ENCODE measurements at regions not wholly inside any gene's neighbourhood (a gene's known extent, or its start where the extent isn't known, plus 50 kb on each side); places are given as distances from the start of the nearest gene placed in this dataset.

DNA sequence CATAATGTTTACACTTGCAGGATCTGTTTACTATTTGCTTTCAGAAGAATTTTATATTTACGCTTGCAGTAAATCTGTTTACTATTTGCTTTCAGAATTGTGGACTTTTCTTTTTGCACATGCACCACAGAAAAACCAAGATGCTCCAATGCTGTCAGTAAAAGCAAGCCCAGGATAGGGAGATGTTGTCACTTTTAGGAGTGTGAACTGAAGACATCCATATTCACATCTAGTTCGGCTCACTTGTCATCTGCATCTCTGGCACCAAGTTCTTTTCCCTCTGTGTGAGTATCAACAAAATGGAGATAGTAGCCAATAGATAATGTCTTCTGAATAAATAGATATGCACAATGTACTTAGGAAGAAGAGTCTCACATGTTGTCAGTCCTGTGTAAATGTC lies 109.3 kb upstream of the MXRA5 start:
- no peak overlapping the region for H3K27ac ChIP-seq (ENCODE audit: low read length)
- no peaks in the 10 kb centered on the region for H3K36me3 Mint-ChIP-seq
- peaks cover 0 to 5% of the 10 kb centered on the region in 2 donors for H3K9me3 Mint-ChIP-seq
- H3K4me3 Mint-ChIP-seq, result no peak overlapping the region
- H3K9me3 ChIP-seq (ENCODE audit: control insufficient read depth, insufficient read depth, low read length), result no peaks in the 10 kb centered on the region
- H3K4me1 ChIP-seq (ENCODE audit: control insufficient read depth, insufficient read depth, low read length), result no peaks in the 10 kb centered on the region
- no peaks in the 10 kb centered on the region for H3K4me1 Mint-ChIP-seq
- TF ChIP-seq, protein P1, sequence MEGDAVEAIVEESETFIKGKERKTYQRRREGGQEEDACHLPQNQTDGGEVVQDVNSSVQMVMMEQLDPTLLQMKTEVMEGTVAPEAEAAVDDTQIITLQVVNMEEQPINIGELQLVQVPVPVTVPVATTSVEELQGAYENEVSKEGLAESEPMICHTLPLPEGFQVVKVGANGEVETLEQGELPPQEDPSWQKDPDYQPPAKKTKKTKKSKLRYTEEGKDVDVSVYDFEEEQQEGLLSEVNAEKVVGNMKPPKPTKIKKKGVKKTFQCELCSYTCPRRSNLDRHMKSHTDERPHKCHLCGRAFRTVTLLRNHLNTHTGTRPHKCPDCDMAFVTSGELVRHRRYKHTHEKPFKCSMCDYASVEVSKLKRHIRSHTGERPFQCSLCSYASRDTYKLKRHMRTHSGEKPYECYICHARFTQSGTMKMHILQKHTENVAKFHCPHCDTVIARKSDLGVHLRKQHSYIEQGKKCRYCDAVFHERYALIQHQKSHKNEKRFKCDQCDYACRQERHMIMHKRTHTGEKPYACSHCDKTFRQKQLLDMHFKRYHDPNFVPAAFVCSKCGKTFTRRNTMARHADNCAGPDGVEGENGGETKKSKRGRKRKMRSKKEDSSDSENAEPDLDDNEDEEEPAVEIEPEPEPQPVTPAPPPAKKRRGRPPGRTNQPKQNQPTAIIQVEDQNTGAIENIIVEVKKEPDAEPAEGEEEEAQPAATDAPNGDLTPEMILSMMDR (IDR thresholded peaks at IDR 0.05), result no peak
- H3K27me3 Mint-ChIP-seq (ENCODE audit: low read depth in 2 of 2), result peaks cover 6 to 28% of the 10 kb centered on the region in 2 donors
- ATAC-seq (no peak), DNase-seq (no peak)
- H3K4me3 ChIP-seq (ENCODE audit: low read length), result no peak overlapping the region
- H3K27me3 ChIP-seq (ENCODE audit: control insufficient read depth, insufficient read depth, low read length), result no peaks in the 10 kb centered on the region
- H3K27ac Mint-ChIP-seq, result no peak overlapping the region
- WGBS (ENCODE audit: insufficient coverage), result no CpG with 5 or more reads among the region's 2 CpGs
- no peaks in the 10 kb centered on the region for H3K36me3 ChIP-seq (ENCODE audit: control insufficient read depth, insufficient read depth, low read length)
- intact Hi-C loops (cut with micrococcal nuclease), result no loop called here

DNA sequence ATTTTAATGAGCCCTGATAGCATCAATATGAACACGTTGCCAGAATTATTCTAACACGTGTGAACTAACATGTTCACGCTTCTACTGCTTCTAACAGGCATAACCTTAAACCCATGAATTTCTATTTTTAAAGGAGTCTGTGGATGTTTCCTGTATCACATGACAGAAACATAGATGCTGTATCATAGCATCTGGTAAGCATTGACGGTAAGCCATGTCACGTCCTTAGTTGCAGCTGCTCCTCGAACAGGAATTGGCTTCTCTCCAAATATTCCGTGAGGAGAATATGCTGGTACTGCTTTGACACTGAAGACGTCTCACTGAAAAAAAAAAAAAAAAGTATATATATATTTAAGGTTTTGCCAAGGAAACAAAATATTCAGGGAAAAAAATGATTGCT lies 105.1 kb upstream of the MXRA5 start:
- no peak overlapping the region for H3K4me3 Mint-ChIP-seq
- H3K9me3 ChIP-seq (ENCODE audit: control insufficient read depth, insufficient read depth, low read length), result no peaks in the 10 kb centered on the region
- H3K4me1 ChIP-seq (ENCODE audit: control insufficient read depth, insufficient read depth, low read length), result no peaks in the 10 kb centered on the region

DNA sequence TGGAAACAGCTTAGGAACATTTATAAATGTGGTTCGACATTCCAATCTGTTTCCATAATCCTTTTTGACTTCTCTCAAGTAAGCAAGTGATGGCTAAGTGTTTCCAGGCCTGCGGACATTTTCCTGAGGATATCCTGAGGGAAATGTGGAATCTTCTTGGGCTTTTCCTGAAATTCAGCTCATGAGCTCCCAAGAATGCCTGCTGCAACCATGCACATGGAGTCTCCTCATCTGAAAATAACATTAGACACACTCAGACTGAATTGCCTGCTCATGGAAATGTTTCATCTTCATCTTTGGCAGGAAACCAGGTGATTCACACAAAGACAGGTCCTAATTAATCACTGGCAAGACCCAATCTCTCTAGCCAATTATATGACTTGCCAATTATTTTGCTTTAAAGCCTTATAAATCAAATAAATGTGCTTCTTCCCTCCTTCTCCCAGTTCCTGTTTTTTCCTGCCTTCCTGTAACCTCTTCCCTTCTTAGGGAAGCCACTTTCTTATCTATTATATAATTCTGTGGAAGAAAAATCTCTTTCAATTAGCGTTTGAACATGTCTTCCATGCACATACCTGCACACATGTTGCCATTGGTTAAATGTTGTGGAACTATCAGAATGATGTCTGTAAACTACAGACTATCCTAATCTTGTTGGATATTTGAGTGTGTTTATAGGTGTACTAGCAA lies 104.6 kb upstream of the MXRA5 start:
- Histone ChIP-seq H3K4me1 (ENCODE audit: control insufficient read depth, insufficient read depth, low read length) (no peaks in the 10 kb centered on the region), H3K4me3 (ENCODE audit: low read length) (no peak overlapping the region), H3K27ac (ENCODE audit: low read length) (no peak overlapping the region), H3K27me3 (ENCODE audit: control insufficient read depth, insufficient read depth, low read length) (no peaks in the 10 kb centered on the region), H3K36me3 (ENCODE audit: control insufficient read depth, insufficient read depth, low read length) (no peaks in the 10 kb centered on the region), H3K9me3 (ENCODE audit: control insufficient read depth, insufficient read depth, low read length) (no peaks in the 10 kb centered on the region)
- no CpG with 5 or more reads among the region's 3 CpGs for WGBS (ENCODE audit: insufficient coverage)
- DNase-seq (no peak), ATAC-seq (no peak)
- no peak overlapping the region for H3K4me3 Mint-ChIP-seq
- no peaks in the 10 kb centered on the region for H3K9me3 Mint-ChIP-seq
- H3K4me1 Mint-ChIP-seq, result no peaks in the 10 kb centered on the region
- H3K27ac Mint-ChIP-seq, result no peak overlapping the region
- no peaks in the 10 kb centered on the region for H3K36me3 Mint-ChIP-seq
- H3K27me3 Mint-ChIP-seq (ENCODE audit: low read depth in 2 of 2), result peaks cover 0 to 3% of the 10 kb centered on the region in 2 donors
- TF ChIP-seq, protein P1 (IDR thresholded peaks at IDR 0.05), result no peak
- intact Hi-C loops (cut with micrococcal nuclease), result no loop called here

More for the DNA sequence above, 105.1 kb upstream of the MXRA5 start:
- no CpG with 5 or more reads among the region's 8 CpGs for WGBS (ENCODE audit: insufficient coverage)
- H3K27ac Mint-ChIP-seq, result no peak overlapping the region
- TF ChIP-seq, protein P1 (IDR thresholded peaks at IDR 0.05), result no peak
- H3K9me3 Mint-ChIP-seq, result no peaks in the 10 kb centered on the region
- H3K27me3 ChIP-seq (ENCODE audit: control insufficient read depth, insufficient read depth, low read length), result no peaks in the 10 kb centered on the region
- ATAC-seq (no peak), DNase-seq (no peak)
- no peaks in the 10 kb centered on the region for H3K36me3 Mint-ChIP-seq
- H3K4me3 ChIP-seq (ENCODE audit: low read length), result no peak overlapping the region
- intact Hi-C loops (cut with micrococcal nuclease), result no loop called here
- peaks cover 0 to 3% of the 10 kb centered on the region in 2 donors for H3K27me3 Mint-ChIP-seq (ENCODE audit: low read depth in 2 of 2)
- H3K4me1 Mint-ChIP-seq, result no peaks in the 10 kb centered on the region
- no peak overlapping the region for H3K27ac ChIP-seq (ENCODE audit: low read length)
- H3K36me3 ChIP-seq (ENCODE audit: control insufficient read depth, insufficient read depth, low read length), result no peaks in the 10 kb centered on the region

DNA sequence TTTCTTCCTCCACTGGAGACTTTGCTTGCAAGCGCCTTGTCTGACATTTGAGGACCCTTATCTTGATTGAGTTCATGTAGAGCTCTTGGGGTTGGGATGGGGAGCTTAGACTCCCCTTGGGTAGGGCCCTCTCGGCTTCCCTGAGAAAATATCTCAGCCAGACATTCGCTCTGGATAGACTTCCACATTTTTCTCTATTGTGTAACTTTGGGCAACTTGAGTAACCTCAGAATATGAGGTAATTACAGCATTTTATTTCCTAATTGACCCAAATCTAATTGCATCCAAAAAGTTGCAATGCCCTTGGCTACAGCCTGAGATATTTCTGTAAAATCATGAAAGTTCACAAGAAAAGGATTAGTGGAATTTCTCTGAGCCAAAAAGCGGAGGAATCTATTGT lies 102.8 kb upstream of the MXRA5 start:
- H3K27me3 ChIP-seq (ENCODE audit: control insufficient read depth, insufficient read depth, low read length), result no peaks in the 10 kb centered on the region
- H3K27ac Mint-ChIP-seq, result no peak overlapping the region
- no peak overlapping the region for H3K27ac ChIP-seq (ENCODE audit: low read length)
- intact Hi-C loops (cut with micrococcal nuclease), result no loop called here
- no peak overlapping the region for H3K4me3 Mint-ChIP-seq
- no peaks in the 10 kb centered on the region for H3K9me3 ChIP-seq (ENCODE audit: control insufficient read depth, insufficient read depth, low read length)
- H3K4me1 ChIP-seq (ENCODE audit: control insufficient read depth, insufficient read depth, low read length), result no peaks in the 10 kb centered on the region
- H3K4me1 Mint-ChIP-seq, result no peaks in the 10 kb centered on the region
- no peaks in the 10 kb centered on the region for H3K36me3 Mint-ChIP-seq
- ATAC-seq (no peak), DNase-seq (no peak)
- no peaks in the 10 kb centered on the region for H3K36me3 ChIP-seq (ENCODE audit: control insufficient read depth, insufficient read depth, low read length)
- peaks cover 0 to 3% of the 10 kb centered on the region in 2 donors for H3K27me3 Mint-ChIP-seq (ENCODE audit: low read depth in 2 of 2)
- no peak overlapping the region for H3K4me3 ChIP-seq (ENCODE audit: low read length)
- 60% methylated on average over 4 of the region's 4 CpGs for WGBS (ENCODE audit: insufficient coverage)
- H3K9me3 Mint-ChIP-seq, result no peaks in the 10 kb centered on the region
- TF ChIP-seq, protein P1 (IDR thresholded peaks at IDR 0.05), result no peak

Data from natural killer cell (primary cell).